ENCODE measurements at regions not wholly inside any gene's neighbourhood (a gene's known extent, or its start where the extent isn't known, plus 50 kb on each side); places are given as distances from the start of the nearest gene placed in this dataset.

DNA sequence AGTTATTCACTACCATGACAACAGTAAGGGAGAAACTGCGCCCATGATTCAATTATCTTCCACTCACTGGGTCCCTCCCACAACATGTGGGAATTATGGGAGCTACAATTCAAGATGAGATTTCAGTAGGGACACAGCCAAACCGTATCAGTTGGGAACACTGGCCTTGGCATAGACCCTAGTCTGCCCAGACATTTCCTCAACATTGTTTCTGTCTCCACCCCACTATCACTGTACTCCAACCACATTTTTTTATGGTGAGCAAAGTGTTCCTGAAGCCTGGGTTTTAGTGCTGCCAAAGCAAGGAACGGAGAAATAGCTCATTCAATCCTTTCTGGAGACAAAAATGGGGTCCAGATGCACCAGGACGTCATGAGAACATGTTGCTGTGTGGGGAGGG is 122.6 kb upstream of the CCDC179 start:
- H3K4me1 ChIP-seq (ENCODE audit: control insufficient read depth in 2 of 2, insufficient read depth in 1 of 2, low read depth in 1 of 2, low read length in 2 of 2), result no peaks in the 10 kb centered on the region
- no peak overlapping the region for H2BK15ac ChIP-seq (ENCODE audit: low read length)
- WGBS, 2 donors (ENCODE audit: extremely low coverage in 2 of 2, insufficient read length in 2 of 2, insufficient replicate concordance in 1 of 2), result no CpG with 5 or more reads among the region's 4 CpGs
- H3K4ac ChIP-seq (ENCODE audit: low read length), result no peak overlapping the region
- no peak for DNase-seq (ENCODE audit: low spot score)
- H3K4me3 ChIP-seq (ENCODE audit: low read length in 2 of 2), result no peak overlapping the region
- no peak overlapping the region for H4K8ac ChIP-seq (ENCODE audit: low read depth, low read length)
- H2BK12ac ChIP-seq (ENCODE audit: low read length), result no peak overlapping the region
- no peaks in the 10 kb centered on the region for H3K27me3 ChIP-seq (ENCODE audit: control insufficient read depth in 3 of 3, insufficient read depth in 3 of 3, low read depth in 1 of 3, low read length in 3 of 3)
- no peak overlapping the region for H4K91ac ChIP-seq (ENCODE audit: low read depth, low read length, poor library complexity)
- no peak overlapping the region for H3K23ac ChIP-seq (ENCODE audit: low read depth, low read length, poor library complexity)
- H3K9me3 ChIP-seq (replicated peaks in 1 of 2; ENCODE audit: control insufficient read depth in 2 of 2, insufficient read depth in 1 of 2, low read depth in 1 of 2, low read length in 2 of 2), result no peaks in the 10 kb centered on the region
- H2BK120ac ChIP-seq (ENCODE audit: low read depth, low read length), result no peak overlapping the region
- H3K79me1 ChIP-seq (ENCODE audit: low read depth, low read length), result no peaks in the 10 kb centered on the region
- H3K14ac ChIP-seq (ENCODE audit: low read length), result no peak overlapping the region
- H3K27ac ChIP-seq (replicated peaks; ENCODE audit: low read length), result no peak overlapping the region
- H2AFZ ChIP-seq (ENCODE audit: low read length), result no peak overlapping the region
- H2BK5ac ChIP-seq (ENCODE audit: low read length), result no peak overlapping the region
- H3K36me3 ChIP-seq (replicated peaks in 1 of 2; ENCODE audit: control insufficient read depth in 2 of 2, insufficient read depth in 2 of 2, low read length in 2 of 2), result no peaks in the 10 kb centered on the region
- H2AK5ac ChIP-seq (ENCODE audit: low read depth, low read length), result no peak overlapping the region
- H3K18ac ChIP-seq (ENCODE audit: low read length), result no peak overlapping the region
- H3K4me2 ChIP-seq (ENCODE audit: insufficient read depth, low read length, poor library complexity, severe bottlenecking), result no peak overlapping the region
- H3K9ac ChIP-seq (ENCODE audit: low read depth, low read length, poor library complexity), result no peak overlapping the region

DNA sequence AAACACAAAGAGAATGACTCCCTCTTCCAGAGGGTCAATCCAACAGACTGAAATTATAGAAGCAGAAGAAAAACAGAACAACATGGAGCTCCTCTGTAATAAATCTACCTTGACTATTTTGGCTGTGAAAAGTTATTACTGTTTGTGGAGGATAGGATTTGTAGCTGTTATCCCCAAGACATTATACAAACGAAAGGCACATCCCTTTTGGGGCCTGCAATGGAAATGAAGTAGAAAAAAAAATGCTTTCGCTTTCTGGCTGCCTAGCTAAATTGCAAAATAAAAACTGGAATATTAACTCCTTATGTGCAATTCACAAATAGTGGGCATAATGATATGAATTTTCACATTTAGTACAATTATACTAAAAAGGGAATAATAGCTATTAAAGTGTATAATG is 123.8 kb upstream of the CCDC179 start:
- Histone ChIP-seq H2BK15ac (ENCODE audit: low read length) (no peak overlapping the region), H3K4me2 (ENCODE audit: insufficient read depth, low read length, poor library complexity, severe bottlenecking) (no peak overlapping the region), H3K4me3 (ENCODE audit: low read length in 2 of 2) (no peak overlapping the region), H4K8ac (ENCODE audit: low read depth, low read length) (no peak overlapping the region), H3K4me1 (ENCODE audit: control insufficient read depth in 2 of 2, insufficient read depth in 1 of 2, low read depth in 1 of 2, low read length in 2 of 2) (no peaks in the 10 kb centered on the region), H2BK5ac (ENCODE audit: low read length) (no peak overlapping the region), H3K4ac (ENCODE audit: low read length) (no peak overlapping the region), H3K79me1 (ENCODE audit: low read depth, low read length) (no peaks in the 10 kb centered on the region), H3K27me3 (ENCODE audit: control insufficient read depth in 3 of 3, insufficient read depth in 3 of 3, low read depth in 1 of 3, low read length in 3 of 3) (no peaks in the 10 kb centered on the region), H3K27ac (replicated peaks; ENCODE audit: low read length) (no peak overlapping the region), H2AFZ (ENCODE audit: low read length) (no peak overlapping the region), H3K14ac (ENCODE audit: low read length) (no peak overlapping the region), H3K9ac (ENCODE audit: low read depth, low read length, poor library complexity) (no peak overlapping the region), H3K9me3 (replicated peaks in 1 of 2; ENCODE audit: control insufficient read depth in 2 of 2, insufficient read depth in 1 of 2, low read depth in 1 of 2, low read length in 2 of 2) (no peaks in the 10 kb centered on the region), H3K23ac (ENCODE audit: low read depth, low read length, poor library complexity) (no peak overlapping the region), H4K91ac (ENCODE audit: low read depth, low read length, poor library complexity) (no peak overlapping the region), H2AK5ac (ENCODE audit: low read depth, low read length) (no peak overlapping the region), H3K36me3 (replicated peaks in 1 of 2; ENCODE audit: control insufficient read depth in 2 of 2, insufficient read depth in 2 of 2, low read length in 2 of 2) (no peaks in the 10 kb centered on the region), H2BK12ac (ENCODE audit: low read length) (no peak overlapping the region), H3K18ac (ENCODE audit: low read length) (no peak overlapping the region), H2BK120ac (ENCODE audit: low read depth, low read length) (no peak overlapping the region)
- no CpG with 5 or more reads among the region's 2 CpGs for WGBS, 2 donors (ENCODE audit: extremely low coverage in 2 of 2, insufficient read length in 2 of 2, insufficient replicate concordance in 1 of 2)
- no peak for DNase-seq (ENCODE audit: low spot score)

DNA sequence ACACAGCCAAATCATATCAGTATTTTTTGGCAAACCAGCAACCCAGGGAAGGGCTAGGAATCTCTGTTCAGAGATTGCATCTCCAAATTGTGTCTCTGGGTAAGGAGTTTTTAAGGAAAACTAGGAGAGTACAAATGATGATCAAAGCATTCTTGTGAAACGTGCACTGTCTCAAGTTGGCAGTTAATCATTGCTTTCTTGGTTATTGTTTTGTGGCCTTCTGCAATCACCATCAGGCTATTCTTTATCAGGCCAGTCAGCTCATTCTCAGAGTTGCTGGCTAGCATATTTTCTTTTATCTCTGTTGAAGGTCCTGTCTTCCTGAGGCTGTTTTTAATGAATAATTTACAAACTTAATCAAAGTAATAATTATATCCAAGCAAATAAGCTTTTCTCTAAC is 129.1 kb upstream of the CCDC179 start:
- Histone ChIP-seq H3K36me3 (replicated peaks in 1 of 2; ENCODE audit: control insufficient read depth in 2 of 2, insufficient read depth in 2 of 2, low read length in 2 of 2) (peaks cover 0 to 1% of the 10 kb centered on the region in 2 donors), H3K4ac (ENCODE audit: low read length) (no peak overlapping the region), H3K4me1 (ENCODE audit: control insufficient read depth in 2 of 2, insufficient read depth in 1 of 2, low read depth in 1 of 2, low read length in 2 of 2) (no peaks in the 10 kb centered on the region)

DNA sequence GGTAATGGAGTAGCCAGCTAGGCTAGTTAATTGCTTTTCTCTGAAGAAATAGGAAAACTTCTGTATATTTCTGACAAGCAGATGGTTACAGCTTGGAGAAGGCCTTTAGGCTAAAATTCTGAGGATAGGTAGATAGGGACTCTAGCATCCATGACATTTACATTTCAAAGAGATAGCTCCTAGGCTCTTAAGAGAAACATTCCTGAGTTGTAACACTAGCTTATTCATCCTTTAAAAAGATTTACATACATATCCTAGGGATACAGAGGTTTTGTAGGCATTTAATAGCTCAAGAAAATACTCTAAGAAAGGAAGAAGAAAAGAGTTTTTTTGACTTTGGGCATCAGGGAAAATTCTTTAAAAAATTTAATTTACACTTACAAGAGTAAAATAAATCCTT is 130.9 kb upstream of the CCDC179 start:
- Histone ChIP-seq H3K4me1 (ENCODE audit: control insufficient read depth in 2 of 2, insufficient read depth in 1 of 2, low read depth in 1 of 2, low read length in 2 of 2) (no peaks in the 10 kb centered on the region), H3K9me3 (replicated peaks in 1 of 2; ENCODE audit: control insufficient read depth in 2 of 2, insufficient read depth in 1 of 2, low read depth in 1 of 2, low read length in 2 of 2) (peaks cover 0 to 4% of the 10 kb centered on the region in 2 donors), H2AK5ac (ENCODE audit: low read depth, low read length) (no peak overlapping the region), H3K14ac (ENCODE audit: low read length) (no peak overlapping the region), H3K27me3 (ENCODE audit: control insufficient read depth in 3 of 3, insufficient read depth in 3 of 3, low read depth in 1 of 3, low read length in 3 of 3) (no peaks in the 10 kb centered on the region), H3K27ac (replicated peaks; ENCODE audit: low read length) (no peak overlapping the region), H2BK120ac (ENCODE audit: low read depth, low read length) (no peak overlapping the region), H3K9ac (ENCODE audit: low read depth, low read length, poor library complexity) (no peak overlapping the region), H3K18ac (ENCODE audit: low read length) (no peak overlapping the region), H4K91ac (ENCODE audit: low read depth, low read length, poor library complexity) (no peak overlapping the region), H2BK5ac (ENCODE audit: low read length) (no peak overlapping the region), H2BK15ac (ENCODE audit: low read length) (no peak overlapping the region), H3K23ac (ENCODE audit: low read depth, low read length, poor library complexity) (no peak overlapping the region), H3K79me1 (ENCODE audit: low read depth, low read length) (no peaks in the 10 kb centered on the region), H3K4ac (ENCODE audit: low read length) (no peak overlapping the region), H3K4me2 (ENCODE audit: insufficient read depth, low read length, poor library complexity, severe bottlenecking) (no peak overlapping the region), H3K4me3 (ENCODE audit: low read length in 2 of 2) (no peak overlapping the region), H2BK12ac (ENCODE audit: low read length) (no peak overlapping the region), H4K8ac (ENCODE audit: low read depth, low read length) (no peak overlapping the region), H3K36me3 (replicated peaks in 1 of 2; ENCODE audit: control insufficient read depth in 2 of 2, insufficient read depth in 2 of 2, low read length in 2 of 2) (peaks cover 0 to 1% of the 10 kb centered on the region in 2 donors), H2AFZ (ENCODE audit: low read length) (no peak overlapping the region)
- no peak for DNase-seq (ENCODE audit: low spot score)

More for the DNA sequence above, 129.1 kb upstream of the CCDC179 start:
- Histone ChIP-seq H2AK5ac (ENCODE audit: low read depth, low read length) (no peak overlapping the region), H3K27ac (replicated peaks; ENCODE audit: low read length) (no peak overlapping the region), H3K79me1 (ENCODE audit: low read depth, low read length) (no peaks in the 10 kb centered on the region), H3K14ac (ENCODE audit: low read length) (no peak overlapping the region), H4K91ac (ENCODE audit: low read depth, low read length, poor library complexity) (no peak overlapping the region), H4K8ac (ENCODE audit: low read depth, low read length) (no peak overlapping the region), H3K18ac (ENCODE audit: low read length) (no peak overlapping the region), H2BK15ac (ENCODE audit: low read length) (no peak overlapping the region), H2AFZ (ENCODE audit: low read length) (no peak overlapping the region), H3K27me3 (ENCODE audit: control insufficient read depth in 3 of 3, insufficient read depth in 3 of 3, low read depth in 1 of 3, low read length in 3 of 3) (no peaks in the 10 kb centered on the region), H3K9ac (ENCODE audit: low read depth, low read length, poor library complexity) (no peak overlapping the region), H2BK5ac (ENCODE audit: low read length) (no peak overlapping the region), H2BK12ac (ENCODE audit: low read length) (no peak overlapping the region), H2BK120ac (ENCODE audit: low read depth, low read length) (no peak overlapping the region), H3K9me3 (replicated peaks in 1 of 2; ENCODE audit: control insufficient read depth in 2 of 2, insufficient read depth in 1 of 2, low read depth in 1 of 2, low read length in 2 of 2) (peaks cover 0 to 4% of the 10 kb centered on the region in 2 donors), H3K23ac (ENCODE audit: low read depth, low read length, poor library complexity) (no peak overlapping the region), H3K4me2 (ENCODE audit: insufficient read depth, low read length, poor library complexity, severe bottlenecking) (no peak overlapping the region), H3K4me3 (ENCODE audit: low read length in 2 of 2) (no peak overlapping the region)
- WGBS, 2 donors (ENCODE audit: extremely low coverage in 2 of 2, insufficient read length in 2 of 2, insufficient replicate concordance in 1 of 2), result no CpG with 5 or more reads among the region's 1 CpG
- DNase-seq (ENCODE audit: low spot score), result no peak
